WI38 (cell line): ENCODE measurements at regions not wholly inside any gene's neighbourhood (a gene's known extent, or its start where the extent isn't known, plus 50 kb on each side); places are given as distances from the start of the nearest gene placed in this dataset.
"Not testable (repeated sequence)": the region's sequence is repeated elsewhere in the genome, so short reads cannot be mapped to it uniquely, and the experiment has no call there.

ENCODE experiments used
- H3K4me3 ChIP-seq: 2 replicates; pipeline ENCODE4 v1.5.1; 2011; ENCODE audit warnings: low read depth, mild to moderate bottlenecking, control low read depth, low read length
- TF ChIP-seq, protein P1 (sequence below): IDR thresholded peaks from 2 replicates; pipeline ENCODE4 v1.5.1; 2012; ENCODE audit warnings: low read depth, mild to moderate bottlenecking, control low read depth, low read length

DNA sequence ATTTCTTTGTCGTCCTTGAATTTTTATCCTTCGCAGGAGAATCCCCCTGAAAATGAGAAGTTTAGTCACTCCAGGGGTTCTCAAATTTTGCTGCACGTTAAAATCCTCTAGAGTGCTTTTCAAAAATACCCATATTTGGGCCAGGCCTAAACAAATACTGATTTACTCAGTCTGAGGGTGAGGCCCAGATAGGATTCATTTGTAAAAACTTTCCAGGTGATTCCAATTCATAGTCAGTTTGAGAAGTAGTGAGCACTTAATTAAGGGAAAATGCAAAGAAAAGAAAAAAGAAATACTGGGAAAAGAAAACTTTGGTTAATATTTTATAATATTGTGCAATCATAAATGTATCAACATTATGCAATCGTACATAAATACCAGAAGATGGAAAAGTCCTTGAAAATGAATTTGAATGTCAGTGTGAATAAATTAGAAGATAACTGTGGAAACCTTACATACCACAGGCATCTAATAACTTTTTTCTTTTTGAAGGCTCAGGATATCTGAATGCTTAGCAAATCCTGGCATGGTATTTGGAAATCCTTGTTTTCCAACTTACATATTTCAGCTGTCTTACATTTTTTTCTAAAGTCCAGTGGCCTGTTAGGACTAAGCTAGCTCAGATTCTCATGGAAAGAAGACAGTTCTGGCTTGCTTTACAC is 116.5 kb upstream of the DAPK1 start:
- TF ChIP-seq, protein P1, sequence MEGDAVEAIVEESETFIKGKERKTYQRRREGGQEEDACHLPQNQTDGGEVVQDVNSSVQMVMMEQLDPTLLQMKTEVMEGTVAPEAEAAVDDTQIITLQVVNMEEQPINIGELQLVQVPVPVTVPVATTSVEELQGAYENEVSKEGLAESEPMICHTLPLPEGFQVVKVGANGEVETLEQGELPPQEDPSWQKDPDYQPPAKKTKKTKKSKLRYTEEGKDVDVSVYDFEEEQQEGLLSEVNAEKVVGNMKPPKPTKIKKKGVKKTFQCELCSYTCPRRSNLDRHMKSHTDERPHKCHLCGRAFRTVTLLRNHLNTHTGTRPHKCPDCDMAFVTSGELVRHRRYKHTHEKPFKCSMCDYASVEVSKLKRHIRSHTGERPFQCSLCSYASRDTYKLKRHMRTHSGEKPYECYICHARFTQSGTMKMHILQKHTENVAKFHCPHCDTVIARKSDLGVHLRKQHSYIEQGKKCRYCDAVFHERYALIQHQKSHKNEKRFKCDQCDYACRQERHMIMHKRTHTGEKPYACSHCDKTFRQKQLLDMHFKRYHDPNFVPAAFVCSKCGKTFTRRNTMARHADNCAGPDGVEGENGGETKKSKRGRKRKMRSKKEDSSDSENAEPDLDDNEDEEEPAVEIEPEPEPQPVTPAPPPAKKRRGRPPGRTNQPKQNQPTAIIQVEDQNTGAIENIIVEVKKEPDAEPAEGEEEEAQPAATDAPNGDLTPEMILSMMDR, result no peak

DNA sequence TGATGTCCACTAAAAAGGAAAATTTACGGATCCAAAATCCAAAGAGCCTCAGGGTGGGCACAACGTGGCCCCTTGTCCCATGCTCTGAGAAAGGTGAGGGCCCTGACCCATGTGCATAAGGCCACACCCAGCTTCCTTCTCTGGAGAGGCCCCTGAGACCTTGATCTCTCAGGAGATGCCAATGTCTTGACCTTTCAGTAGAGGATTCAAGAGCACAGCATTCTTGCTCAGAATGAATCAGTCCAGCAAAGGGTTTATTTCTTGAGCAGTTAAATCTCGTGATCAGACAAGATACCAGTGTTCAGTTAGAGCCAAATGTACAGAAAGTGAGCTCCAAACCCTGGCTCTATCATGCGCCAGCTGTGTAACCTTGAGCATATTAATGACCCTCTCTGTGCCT is 115.9 kb upstream of the DAPK1 start:
- H3K4me3 ChIP-seq, result no peak overlapping the region
- TF ChIP-seq, protein P1, result no peak

More for the DNA sequence above, 116.5 kb upstream of the DAPK1 start:
- no peak overlapping the region for H3K4me3 ChIP-seq

DNA sequence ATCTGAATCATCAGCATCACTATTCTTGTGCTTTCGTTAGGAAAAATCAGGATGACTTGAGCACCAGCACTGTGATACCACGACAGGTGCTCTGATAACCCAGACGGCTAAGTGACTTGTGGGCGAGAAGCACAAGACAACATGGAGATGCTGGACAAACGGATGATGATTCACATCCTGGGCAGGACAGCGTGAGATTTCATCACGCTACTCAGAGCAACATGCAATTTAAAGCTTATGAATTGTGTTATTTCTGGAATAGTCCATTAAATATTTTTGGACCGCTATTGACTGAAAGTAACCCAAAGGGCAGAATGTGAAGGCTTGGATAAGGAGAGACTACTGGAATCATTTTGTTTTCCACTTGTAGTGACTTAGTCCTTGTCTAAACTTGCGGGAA is 114.8 kb upstream of the DAPK1 start:
- H3K4me3 ChIP-seq, result no peak overlapping the region
- TF ChIP-seq, protein P1, result no peak

DNA sequence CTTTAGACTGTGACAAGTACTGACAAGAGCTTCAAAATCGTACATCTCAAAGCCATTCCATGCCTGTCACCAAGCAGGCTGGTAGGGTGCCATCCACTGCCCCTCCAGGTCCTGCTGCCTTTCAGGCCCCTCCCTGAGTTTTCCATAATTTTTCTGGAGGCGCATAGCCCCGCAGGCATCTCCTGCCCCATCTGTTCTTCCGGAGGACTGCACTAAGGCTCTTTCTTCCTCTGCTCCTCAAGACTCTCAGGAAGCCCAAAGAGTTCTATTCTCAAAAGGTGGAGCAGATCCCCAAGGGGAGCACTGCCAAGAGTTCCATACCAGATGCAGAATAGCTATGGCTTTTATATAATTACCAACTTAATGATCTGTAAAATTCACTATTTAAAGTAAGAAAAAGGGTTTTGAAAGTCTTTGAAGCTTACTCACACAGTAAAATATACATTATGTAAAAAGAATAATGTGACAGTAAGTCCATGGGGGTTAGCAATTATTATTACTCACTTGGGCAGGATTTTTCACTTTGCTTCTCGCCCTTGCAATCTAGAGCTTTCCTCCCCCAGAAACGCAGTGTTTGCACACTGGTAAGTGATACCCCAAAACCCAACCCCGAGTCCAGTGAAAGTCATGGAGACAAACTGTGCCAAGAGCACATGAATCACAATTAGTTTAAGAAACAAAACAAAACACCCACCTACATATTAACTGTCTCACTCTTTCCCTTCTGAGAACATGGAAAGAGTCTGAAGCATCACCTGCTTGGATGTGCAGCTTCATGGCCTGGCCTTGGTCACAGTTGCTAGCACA is 114.1 kb upstream of the DAPK1 start:
- no peak overlapping the region for H3K4me3 ChIP-seq

DNA sequence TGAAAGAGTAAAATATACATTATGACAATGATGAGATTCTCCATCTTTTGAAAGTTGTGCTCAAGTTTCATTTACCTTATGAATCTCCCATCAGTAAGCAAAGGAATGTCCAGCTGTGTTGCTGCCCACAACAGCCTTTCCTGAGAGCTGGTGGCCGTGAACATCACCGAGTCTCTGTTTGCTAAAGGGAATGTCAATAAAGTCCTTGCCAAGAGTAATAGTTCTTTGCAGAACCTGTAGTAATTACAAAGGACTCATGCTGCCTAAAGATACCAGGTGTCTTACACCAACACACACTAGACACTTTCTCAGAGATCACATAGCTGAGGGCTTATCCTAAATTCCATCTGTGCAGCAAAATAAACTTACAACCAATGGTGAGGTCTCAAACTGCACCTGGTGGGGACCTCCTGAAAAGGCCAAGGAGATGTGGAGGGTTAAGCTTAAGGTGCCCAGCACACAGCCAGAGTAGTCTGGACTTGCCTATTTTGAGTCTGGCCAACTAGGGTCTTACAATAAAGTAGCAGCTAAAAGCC is 111.1 kb upstream of the DAPK1 start:
- H3K4me3 ChIP-seq, result no peak overlapping the region
- TF ChIP-seq, protein P1, result no peak

More for the DNA sequence above, 114.1 kb upstream of the DAPK1 start:
- TF ChIP-seq, protein P1, result no peak

DNA sequence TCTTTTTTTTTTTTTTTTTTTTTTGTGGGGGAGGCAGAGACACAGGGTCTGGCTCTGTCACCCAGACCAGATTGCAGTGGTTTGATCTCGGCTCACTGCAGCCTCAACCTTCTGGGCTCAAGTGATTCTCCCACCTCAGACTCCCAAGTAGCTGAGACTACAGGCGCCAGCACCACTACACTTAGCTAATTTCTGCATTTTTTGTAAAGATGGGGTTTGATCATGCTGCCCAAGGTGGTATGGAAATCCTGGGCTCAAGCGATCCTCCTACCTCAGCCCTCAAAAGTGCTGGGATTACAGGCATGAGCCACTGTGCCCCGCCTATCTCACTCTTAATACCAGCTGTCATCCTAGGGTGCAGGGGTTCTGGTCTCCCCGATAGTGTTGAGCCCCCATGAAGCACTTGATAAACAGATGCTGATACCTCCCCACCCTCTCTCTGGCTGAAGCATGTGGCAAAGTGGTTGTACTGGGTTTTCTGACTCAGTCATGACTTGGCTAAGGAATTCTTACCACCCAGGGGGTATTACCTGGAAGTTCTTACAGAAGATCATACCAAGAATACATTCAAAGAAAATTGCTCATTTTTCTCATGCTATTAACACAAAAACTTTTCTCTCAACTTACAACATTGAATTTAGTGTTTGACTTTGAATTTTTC is 110.2 kb upstream of the DAPK1 start:
- TF ChIP-seq, protein P1, result no peak
- H3K4me3 ChIP-seq, result no peak overlapping the region

DNA sequence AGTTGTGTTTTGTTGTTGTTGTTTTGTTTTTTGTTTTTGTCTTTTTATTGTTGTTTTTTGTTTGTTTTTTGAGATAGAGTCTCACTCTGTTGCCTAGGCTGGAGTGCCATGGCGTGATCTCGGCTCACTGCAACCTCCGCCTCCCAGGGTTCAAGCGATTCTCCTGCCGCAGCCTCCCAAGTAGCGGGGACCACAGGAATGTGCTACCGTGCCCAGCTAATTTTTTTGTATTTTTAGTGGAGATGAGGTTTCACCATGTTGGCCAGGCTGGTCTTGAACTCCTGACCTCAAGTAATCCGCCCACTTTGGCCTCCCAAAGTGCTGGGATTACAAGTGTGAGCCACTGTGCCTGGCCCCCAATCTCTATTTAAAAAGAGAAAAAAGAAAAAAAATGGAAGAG is 109.0 kb upstream of the DAPK1 start:
- H3K4me3 ChIP-seq, result not testable (repeated sequence)
